HCT116 (cell line): ENCODE measurements at regions not wholly inside any gene's neighbourhood (a gene's known extent, or its start where the extent isn't known, plus 50 kb on each side); places are given as distances from the start of the nearest gene placed in this dataset.

ENCODE experiments used
- ATAC-seq: fragments of 200-7000 bp; cut with Tn5 transposase; 2 replicates; pipeline ENCODE4 v1.9.1; 2020; ENCODE audit warnings: mild to moderate bottlenecking, moderate library complexity
- BruUV-seq: library from RNA; stranded (reverse); fragments of 400-500 nt; replicated peaks from 2 replicates; lab custom pipeline; 2021; lab: Mats Ljungman, UMichigan
- CTCF ChIA-PET: fragments of 300-600 bp; sonication (Branson Sonifier 250); formaldehyde crosslinking; loops from one replicate; lab custom pipeline; 2021; ENCODE audit warnings: antibody characterized with exemption; lab: Charles Lee
- POLR2A ChIA-PET: fragments of 300-600, 350-600 bp; sonication (Branson Sonifier 250); formaldehyde crosslinking; loops from one replicate; lab custom pipeline; 2021; ENCODE audit warnings: antibody characterized with exemption; lab: Charles Lee
- RAD21 ChIA-PET, 2 experiments: fragments of 300-600 bp; sonication (Branson Sonifier 250); formaldehyde crosslinking; loops; one replicate each; lab custom pipeline; 2023; ENCODE audit warnings: low total read pairs in 2 of 2; ENCODE audit not compliant: uncharacterized antibody in 2 of 2, unreplicated experiment in 2 of 2, low non-redundant PET in 1 of 2; lab: Charles Lee
- DNase-seq: peaks from one replicate; pipeline ENCODE4 v3.0.0-alpha.2; 2010; ENCODE audit warnings: low read depth, low spot score
- H2AFZ ChIP-seq: fragments of 200-600 bp; shearing (Covaris generic), sonication (generic); 2 replicates; pipeline ENCODE4 v1.6.1; 2017; ENCODE audit warnings: low read depth, mixed run types, mixed read lengths, antibody characterized with exemption, low read length; ENCODE audit not compliant: poor library complexity, severe bottlenecking
- H3K27ac ChIP-seq: 2 replicates; pipeline ENCODE4 v1.5.1; 2012; ENCODE audit warnings: low read depth, low read length
- H3K27me3 ChIP-seq: fragments of 200-600 bp; sonication (generic); 2 replicates; pipeline ENCODE4 v1.6.1; 2016; ENCODE audit warnings: mixed run types, low read length, mixed read lengths; ENCODE audit not compliant: insufficient read depth
- H3K36me3 ChIP-seq, 2 experiments: fragments of 200-500 bp in 1 of 2; fragments of 200-600 bp in 1 of 2; sonication (Bioruptor generic) in 1 of 2; sonication (generic) in 1 of 2; 2 replicates each; pipeline versions ENCODE4 v1.5.1 to v1.6.1; 2014 to 2016; ENCODE audit warnings: low read length in 2 of 2, inconsistent platforms in 1 of 2, mixed read lengths in 1 of 2, mixed run types in 1 of 2; ENCODE audit not compliant: insufficient read depth in 2 of 2, control insufficient read depth in 1 of 2
- H3K4me1 ChIP-seq, 2 experiments: fragments of 200-600 bp in 1 of 2; sonication (generic) in 1 of 2; 2 replicates each; pipeline versions ENCODE4 v1.5.1 to v1.6.1; 2012 to 2017; ENCODE audit warnings: low read length in 2 of 2, inconsistent platforms in 1 of 2, mild to moderate bottlenecking in 1 of 2, mixed read lengths in 1 of 2, mixed run types in 1 of 2, moderate library complexity in 1 of 2; ENCODE audit not compliant: insufficient read depth in 2 of 2, control insufficient read depth in 1 of 2
- H3K4me2 ChIP-seq: fragments of 200-600 bp; sonication (generic); 2 replicates; pipeline ENCODE4 v1.6.1; 2017; ENCODE audit warnings: mixed run types, low read length, mixed read lengths
- H3K4me3 ChIP-seq, 2 experiments: fragments of 200-600 bp in 1 of 2; sonication (generic) in 1 of 2; replicated peaks in 1 of 2; 2 replicates each; pipeline ENCODE4 v1.5.1; 2011 to 2016; ENCODE audit warnings: low read length in 2 of 2, control low read depth in 1 of 2, low read depth in 1 of 2, mild to moderate bottlenecking in 1 of 2, mixed read lengths in 1 of 2, mixed run types in 1 of 2
- H3K79me2 ChIP-seq: fragments of 200-600 bp; sonication (generic); 2 replicates; pipeline ENCODE4 v1.6.1; 2017; ENCODE audit warnings: mild to moderate bottlenecking, mixed run types, low read length, moderate library complexity, mixed read lengths; ENCODE audit not compliant: insufficient read depth
- H3K9ac ChIP-seq: fragments of 200-600 bp; sonication (generic); 2 replicates; pipeline ENCODE4 v1.6.1; 2016; ENCODE audit warnings: low read length, mixed read lengths
- H3K9me2 ChIP-seq: fragments of 200-600 bp; sonication (generic), shearing (Covaris generic); 2 replicates; pipeline ENCODE4 v1.6.1; 2017; ENCODE audit warnings: mixed run types, mild to moderate bottlenecking, moderate library complexity; ENCODE audit not compliant: insufficient read depth
- H3K9me3 ChIP-seq, 2 experiments: fragments of 200-500 bp in 1 of 2; fragments of 200-600 bp in 1 of 2; sonication (Bioruptor generic) in 1 of 2; sonication (generic) in 1 of 2; 2 replicates each; pipeline ENCODE4 v1.6.1; 2014 to 2017; ENCODE audit warnings: low read length in 2 of 2, mixed read lengths in 2 of 2, inconsistent platforms in 1 of 2, low read depth in 1 of 2, mild to moderate bottlenecking in 1 of 2, mixed run types in 1 of 2, moderate library complexity in 1 of 2; ENCODE audit not compliant: control insufficient read depth in 1 of 2, insufficient read depth in 1 of 2
- H4K20me1 ChIP-seq: fragments of 200-600 bp; sonication (generic), shearing (Covaris generic); 2 replicates; pipeline ENCODE4 v1.6.1; 2017; ENCODE audit warnings: mixed run types, mild to moderate bottlenecking, moderate library complexity; ENCODE audit not compliant: insufficient read depth
- ATF3 ChIP-seq: IDR thresholded peaks from 2 replicates; pipeline ENCODE4 v1.6.1; 2012
- CEBPB ChIP-seq: IDR thresholded peaks from 2 replicates; pipeline ENCODE4 v1.6.1; 2012; ENCODE audit warnings: low read depth
- ELF1 ChIP-seq: IDR thresholded peaks from 2 replicates; pipeline ENCODE4 v1.6.1; 2012; ENCODE audit warnings: low read depth, borderline replicate concordance
- EZH2 ChIP-seq: fragments of 200-600 bp; sonication (generic); IDR thresholded peaks from 2 replicates; pipeline ENCODE4 v1.6.1; 2017; ENCODE audit warnings: antibody characterized with exemption, mixed run types
- FOSL1 ChIP-seq: IDR thresholded peaks from 2 replicates; pipeline ENCODE4 v1.6.1; 2012; ENCODE audit warnings: low read depth
- JUND ChIP-seq: IDR thresholded peaks from 2 replicates; pipeline ENCODE4 v1.6.1; 2012
- MAX ChIP-seq: IDR thresholded peaks from 2 replicates; pipeline ENCODE4 v1.6.1; 2012
- POLR2A ChIP-seq: IDR thresholded peaks from 2 replicates; pipeline ENCODE4 v1.7.0; 2011; ENCODE audit warnings: borderline replicate concordance; ENCODE audit not compliant: insufficient read depth, insufficient read length; ENCODE audit errors: extremely low read depth
- SIN3A ChIP-seq: IDR thresholded peaks from 2 replicates; pipeline ENCODE4 v1.6.1; 2012; ENCODE audit warnings: low read depth
- SP1 ChIP-seq: IDR thresholded peaks from 2 replicates; pipeline ENCODE4 v1.6.1; 2012; ENCODE audit warnings: low read depth
- YY1 ChIP-seq: IDR thresholded peaks from 2 replicates; pipeline ENCODE4 v1.6.1; 2011; ENCODE audit warnings: low read length, low read depth, moderate library complexity, mild to moderate bottlenecking; ENCODE audit not compliant: insufficient replicate concordance; ENCODE audit errors: extremely low read depth
- intact Hi-C: fragments of 100-400 bp; cut with micrococcal nuclease; formaldehyde crosslinking; loops from 2 replicates; pipeline ENCODE4 v1.10.0; 2022
- TF ChIP-seq, protein P1 (sequence below), 3 experiments: fragments of 200-600 bp in 1 of 3; sonication (generic) in 1 of 3; IDR thresholded peaks in 2 of 3; conservative IDR thresholded peaks in 1 of 3; 2 replicates each; pipeline ENCODE4 v1.5.1; 2012 to 2017; ENCODE audit warnings: low read depth in 2 of 3, low read length in 2 of 3, antibody characterized with exemption in 1 of 3, borderline replicate concordance in 1 of 3, control low read depth in 1 of 3, mild to moderate bottlenecking in 1 of 3, mixed read lengths in 1 of 3, mixed run types in 1 of 3, moderate library complexity in 1 of 3; ENCODE audit not compliant: insufficient read depth in 1 of 3

DNA sequence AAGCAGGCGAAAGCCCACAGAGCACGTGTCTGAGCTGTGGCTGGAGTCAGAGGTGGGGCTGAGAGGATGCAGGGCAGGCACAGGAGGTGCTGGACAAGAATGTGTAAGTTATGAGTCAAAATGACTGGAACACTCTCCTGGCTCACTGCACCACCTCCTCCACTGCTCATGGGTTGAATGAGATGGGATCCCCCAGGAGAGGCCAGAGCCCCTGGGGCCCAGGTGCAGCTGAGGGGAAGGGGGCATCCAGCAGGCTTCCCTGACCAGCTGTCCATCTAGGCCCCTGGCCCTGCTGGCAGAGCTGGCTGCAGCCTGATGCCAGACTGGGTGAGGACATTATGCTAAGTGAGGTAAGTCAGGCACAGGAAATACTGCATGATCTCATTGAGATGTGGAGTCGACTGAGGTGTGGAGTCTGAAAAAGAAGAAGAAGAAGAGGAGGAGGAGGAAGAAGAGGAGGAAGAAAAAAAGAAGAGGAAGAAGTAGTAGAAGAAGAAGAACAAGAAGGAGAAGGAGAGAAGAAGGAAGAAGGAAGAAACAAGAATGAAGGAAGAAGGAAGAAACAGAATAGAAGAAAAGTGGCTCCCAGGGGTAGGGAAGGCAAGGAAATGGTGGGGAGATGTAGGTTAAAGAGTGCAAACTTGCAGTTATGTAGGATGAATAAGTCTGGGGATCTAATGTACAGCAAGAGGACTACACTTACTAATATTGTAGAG lies 747.4 kb downstream of the UQCRFS1 start:
- H3K9ac ChIP-seq, result no peak overlapping the region
- DNase-seq, result no peak
- no peak overlapping the region for H2AFZ ChIP-seq
- H3K9me2 ChIP-seq, result no peaks in the 10 kb centered on the region
- ChIA-PET CTCF (no interaction called here), POLR2A (no interaction called here), RAD21 (no interaction called here)
- H3K27me3 ChIP-seq, result no peaks in the 10 kb centered on the region
- no peaks in the 10 kb centered on the region for H4K20me1 ChIP-seq
- BruUV-seq, result no TSS peak
- intact Hi-C loops, result loop anchor here (10.0 kb wide), 1 partner anchor 249 kb away; no protein-coding TSS in a partner anchor
- H3K79me2 ChIP-seq, result no peaks in the 10 kb centered on the region
- no peak overlapping the region for H3K27ac ChIP-seq
- no peak overlapping the region for H3K4me2 ChIP-seq
- H3K36me3 ChIP-seq, result no peaks in the 10 kb centered on the region
- H3K4me3 ChIP-seq, result no peak overlapping the region
- H3K4me1 ChIP-seq, result no peaks in the 10 kb centered on the region
- peaks cover 0 to 22% of the 10 kb centered on the region in 2 experiments; a peak in 2 of 4 replicates for H3K9me3 ChIP-seq
- no peak for ATAC-seq
- TF ChIP-seq SIN3A (no peak), CEBPB (no peak), SP1 (no peak), ELF1 (no peak), FOSL1 (no peak), EZH2 (no peak), ATF3 (no peak), JUND (no peak)

DNA sequence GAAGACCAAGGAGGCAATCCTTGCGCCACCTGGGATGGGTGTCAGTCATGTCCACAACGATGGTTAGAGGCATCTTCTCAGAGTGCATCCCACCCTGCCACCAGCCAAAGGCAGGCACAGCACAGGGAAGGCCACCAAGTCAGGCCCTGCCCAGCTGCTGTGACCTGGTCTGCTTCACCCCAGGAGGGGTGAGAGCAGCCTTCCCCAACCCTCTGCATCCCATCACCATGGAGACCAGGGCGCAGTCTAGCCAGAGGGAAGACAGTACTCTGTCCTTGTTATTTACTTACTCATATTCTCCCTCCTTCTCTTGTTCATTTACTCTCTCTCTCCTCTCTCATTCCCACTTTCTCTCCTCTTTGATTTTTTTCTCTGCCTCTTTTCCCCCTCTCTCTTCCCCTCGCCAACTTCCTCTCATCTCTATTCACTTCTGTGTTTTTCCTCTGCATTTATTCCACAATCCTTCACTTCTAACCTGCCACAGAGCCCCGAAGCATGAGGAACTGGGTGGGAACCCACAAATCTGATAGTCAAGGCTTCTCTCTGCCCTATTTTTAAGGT lies 749.4 kb downstream of the UQCRFS1 start:
- BruUV-seq, result no TSS peak
- Histone ChIP-seq H3K9ac (no peak overlapping the region), H3K27me3 (no peaks in the 10 kb centered on the region), H3K27ac (no peak overlapping the region), H3K4me3 (no peak overlapping the region)
- ChIA-PET CTCF (no interaction called here), RAD21 (no interaction called here)
- no peak for ATAC-seq
- no peak for TF ChIP-seq POLR2A
- no peak for TF ChIP-seq ELF1
- no peak for TF ChIP-seq EZH2
- TF ChIP-seq MAX, result no peak
- no peak for TF ChIP-seq FOSL1
- TF ChIP-seq, protein P1, sequence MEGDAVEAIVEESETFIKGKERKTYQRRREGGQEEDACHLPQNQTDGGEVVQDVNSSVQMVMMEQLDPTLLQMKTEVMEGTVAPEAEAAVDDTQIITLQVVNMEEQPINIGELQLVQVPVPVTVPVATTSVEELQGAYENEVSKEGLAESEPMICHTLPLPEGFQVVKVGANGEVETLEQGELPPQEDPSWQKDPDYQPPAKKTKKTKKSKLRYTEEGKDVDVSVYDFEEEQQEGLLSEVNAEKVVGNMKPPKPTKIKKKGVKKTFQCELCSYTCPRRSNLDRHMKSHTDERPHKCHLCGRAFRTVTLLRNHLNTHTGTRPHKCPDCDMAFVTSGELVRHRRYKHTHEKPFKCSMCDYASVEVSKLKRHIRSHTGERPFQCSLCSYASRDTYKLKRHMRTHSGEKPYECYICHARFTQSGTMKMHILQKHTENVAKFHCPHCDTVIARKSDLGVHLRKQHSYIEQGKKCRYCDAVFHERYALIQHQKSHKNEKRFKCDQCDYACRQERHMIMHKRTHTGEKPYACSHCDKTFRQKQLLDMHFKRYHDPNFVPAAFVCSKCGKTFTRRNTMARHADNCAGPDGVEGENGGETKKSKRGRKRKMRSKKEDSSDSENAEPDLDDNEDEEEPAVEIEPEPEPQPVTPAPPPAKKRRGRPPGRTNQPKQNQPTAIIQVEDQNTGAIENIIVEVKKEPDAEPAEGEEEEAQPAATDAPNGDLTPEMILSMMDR (IDR thresholded peaks at IDR 0.05 in 2 of 3, conservative IDR thresholded peaks at IDR 0.05 in 1 of 3; ENCODE audit: borderline replicate concordance in 1 of 3, insufficient read depth in 1 of 3, low read depth in 2 of 3, low read length in 2 of 3), result no peak
- no peak for TF ChIP-seq YY1
- TF ChIP-seq, all 23 proteins: peak for 0
- POLR2A ChIA-PET, result no interaction called here
- Histone ChIP-seq H3K79me2 (no peaks in the 10 kb centered on the region), H3K4me1 (no peaks in the 10 kb centered on the region), H3K9me2 (no peaks in the 10 kb centered on the region), H3K4me2 (no peak overlapping the region), H4K20me1 (no peaks in the 10 kb centered on the region), H3K9me3 (peaks cover 2 to 16% of the 10 kb centered on the region in 2 experiments; a peak in 2 of 4 replicates), H3K36me3 (no peaks in the 10 kb centered on the region), H2AFZ (no peak overlapping the region)
- DNase-seq, result no peak
- intact Hi-C loops, result loop anchor here (10.0 kb wide), 1 partner anchor 251 kb away; no protein-coding TSS in a partner anchor
